ENCODE measurements at regions not wholly inside any gene's neighbourhood (a gene's known extent, or its start where the extent isn't known, plus 50 kb on each side); places are given as distances from the start of the nearest gene placed in this dataset.
"Not testable (repeated sequence)": the region's sequence is repeated elsewhere in the genome, so short reads cannot be mapped to it uniquely, and the experiment has no call there.

- H3K27me3 ChIP-seq (ENCODE audit: control insufficient read depth, insufficient read depth, low read length) = no peaks in the 10 kb centered on the region
- TF ChIP-seq CTCF (IDR thresholded peaks at IDR 0.05; ENCODE audit: insufficient read depth, low read length, poor library complexity, severe bottlenecking) = no peak
- no peak for DNase-seq (ENCODE audit: low read depth)
- H3K36me3 ChIP-seq (ENCODE audit: control insufficient read depth, insufficient read depth, low read length) = no peaks in the 10 kb centered on the region
- H3K4me3 ChIP-seq (ENCODE audit: low read depth, low read length) = no peak overlapping the region
Measured at GRCh38 chr1:106378261-106378660, 678.2 kb upstream of the PRMT6 start.

GRCh38 chr1:106380772-106381171 lies 675.7 kb upstream of the PRMT6 start:
- Histone ChIP-seq H3K4me3 (ENCODE audit: low read depth, low read length) (no peak overlapping the region), H3K27me3 (ENCODE audit: control insufficient read depth, insufficient read depth, low read length) (no peaks in the 10 kb centered on the region), H3K36me3 (ENCODE audit: control insufficient read depth, insufficient read depth, low read length) (no peaks in the 10 kb centered on the region)
- no peak for TF ChIP-seq CTCF (IDR thresholded peaks at IDR 0.05; ENCODE audit: insufficient read depth, low read length, poor library complexity, severe bottlenecking)
- DNase-seq (ENCODE audit: low read depth) = no peak

- not testable (repeated sequence) for H3K36me3 ChIP-seq (ENCODE audit: control insufficient read depth, insufficient read depth, low read length); DNase-seq (ENCODE audit: low read depth); H3K27me3 ChIP-seq (ENCODE audit: control insufficient read depth, insufficient read depth, low read length); H3K4me3 ChIP-seq (ENCODE audit: low read depth, low read length)
Measured at GRCh38 chr1:106389160-106389559, 667.3 kb upstream of the PRMT6 start.

GRCh38 chr1:106393046-106393445 lies 663.4 kb upstream of the PRMT6 start:
- no peaks in the 10 kb centered on the region for H3K27me3 ChIP-seq (ENCODE audit: control insufficient read depth, insufficient read depth, low read length)
- no peaks in the 10 kb centered on the region for H3K36me3 ChIP-seq (ENCODE audit: control insufficient read depth, insufficient read depth, low read length)
- no peak for TF ChIP-seq CTCF (IDR thresholded peaks at IDR 0.05; ENCODE audit: insufficient read depth, low read length, poor library complexity, severe bottlenecking)
- DNase-seq (ENCODE audit: low read depth) = no peak
- no peak overlapping the region for H3K4me3 ChIP-seq (ENCODE audit: low read depth, low read length)

GRCh38 chr1:106396020-106396419 lies 660.5 kb upstream of the PRMT6 start:
- TF ChIP-seq CTCF (IDR thresholded peaks at IDR 0.05; ENCODE audit: insufficient read depth, low read length, poor library complexity, severe bottlenecking) = no peak
- Histone ChIP-seq H3K36me3 (ENCODE audit: control insufficient read depth, insufficient read depth, low read length) (no peaks in the 10 kb centered on the region), H3K27me3 (ENCODE audit: control insufficient read depth, insufficient read depth, low read length) (no peaks in the 10 kb centered on the region), H3K4me3 (ENCODE audit: low read depth, low read length) (no peak overlapping the region)
- DNase-seq (ENCODE audit: low read depth) = no peak

GRCh38 chr1:106398391-106398790 lies 658.1 kb upstream of the PRMT6 start:
- Histone ChIP-seq H3K27me3 (ENCODE audit: control insufficient read depth, insufficient read depth, low read length) (no peaks in the 10 kb centered on the region), H3K36me3 (ENCODE audit: control insufficient read depth, insufficient read depth, low read length) (no peaks in the 10 kb centered on the region), H3K4me3 (ENCODE audit: low read depth, low read length) (no peak overlapping the region)
- no peak for TF ChIP-seq CTCF (IDR thresholded peaks at IDR 0.05; ENCODE audit: insufficient read depth, low read length, poor library complexity, severe bottlenecking)
- DNase-seq (ENCODE audit: low read depth) = no peak
